ENCODE measurements at regions not wholly inside any gene's neighbourhood (a gene's known extent, or its start where the extent isn't known, plus 50 kb on each side); places are given as distances from the start of the nearest gene placed in this dataset.

DNA sequence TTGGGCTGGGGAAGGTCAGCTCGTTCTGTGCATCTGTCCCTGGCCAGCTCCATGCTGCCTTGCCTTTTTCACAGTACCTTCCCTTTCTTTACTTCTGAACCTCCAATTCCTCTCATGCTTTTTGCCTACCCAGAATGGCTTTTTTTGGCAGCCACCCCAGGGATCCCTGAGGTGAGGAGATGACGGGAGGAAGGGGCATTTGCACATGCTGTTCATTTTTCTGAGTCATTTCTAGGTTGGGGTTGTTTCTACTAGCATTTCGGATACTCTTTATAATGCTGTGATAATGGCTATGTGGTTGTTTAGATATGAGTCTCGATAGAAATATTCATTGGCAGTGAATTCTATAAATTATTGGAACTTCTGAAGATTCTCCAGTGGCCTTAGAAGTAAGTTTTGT is 415.1 kb upstream of the FZD8 start:
- Histone ChIP-seq H4K20me1 (ENCODE audit: insufficient read depth) (no peaks in the 10 kb centered on the region), H3K27ac (no peak overlapping the region), H3K4me2 (no peak overlapping the region), H2AFZ (ENCODE audit: low read depth) (no peak overlapping the region), H3K4me3 (IDR thresholded peaks at IDR 0.05; ENCODE audit: insufficient read depth, low read depth, low read length) (no peak overlapping the region), H3K4me1 (ENCODE audit: low read depth, poor library complexity, severe bottlenecking) (no peaks in the 10 kb centered on the region), H3K27me3 (ENCODE audit: insufficient read depth, low read depth) (no peaks in the 10 kb centered on the region), H3K36me3 (ENCODE audit: insufficient read depth) (no peaks in the 10 kb centered on the region), H3K79me2 (ENCODE audit: insufficient read depth, low read depth) (no peaks in the 10 kb centered on the region), H3K9ac (no peak overlapping the region)
- TF ChIP-seq, protein P1, sequence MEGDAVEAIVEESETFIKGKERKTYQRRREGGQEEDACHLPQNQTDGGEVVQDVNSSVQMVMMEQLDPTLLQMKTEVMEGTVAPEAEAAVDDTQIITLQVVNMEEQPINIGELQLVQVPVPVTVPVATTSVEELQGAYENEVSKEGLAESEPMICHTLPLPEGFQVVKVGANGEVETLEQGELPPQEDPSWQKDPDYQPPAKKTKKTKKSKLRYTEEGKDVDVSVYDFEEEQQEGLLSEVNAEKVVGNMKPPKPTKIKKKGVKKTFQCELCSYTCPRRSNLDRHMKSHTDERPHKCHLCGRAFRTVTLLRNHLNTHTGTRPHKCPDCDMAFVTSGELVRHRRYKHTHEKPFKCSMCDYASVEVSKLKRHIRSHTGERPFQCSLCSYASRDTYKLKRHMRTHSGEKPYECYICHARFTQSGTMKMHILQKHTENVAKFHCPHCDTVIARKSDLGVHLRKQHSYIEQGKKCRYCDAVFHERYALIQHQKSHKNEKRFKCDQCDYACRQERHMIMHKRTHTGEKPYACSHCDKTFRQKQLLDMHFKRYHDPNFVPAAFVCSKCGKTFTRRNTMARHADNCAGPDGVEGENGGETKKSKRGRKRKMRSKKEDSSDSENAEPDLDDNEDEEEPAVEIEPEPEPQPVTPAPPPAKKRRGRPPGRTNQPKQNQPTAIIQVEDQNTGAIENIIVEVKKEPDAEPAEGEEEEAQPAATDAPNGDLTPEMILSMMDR (conservative IDR thresholded peaks at IDR 0.05; ENCODE audit: low read depth, low read length): no peak

DNA sequence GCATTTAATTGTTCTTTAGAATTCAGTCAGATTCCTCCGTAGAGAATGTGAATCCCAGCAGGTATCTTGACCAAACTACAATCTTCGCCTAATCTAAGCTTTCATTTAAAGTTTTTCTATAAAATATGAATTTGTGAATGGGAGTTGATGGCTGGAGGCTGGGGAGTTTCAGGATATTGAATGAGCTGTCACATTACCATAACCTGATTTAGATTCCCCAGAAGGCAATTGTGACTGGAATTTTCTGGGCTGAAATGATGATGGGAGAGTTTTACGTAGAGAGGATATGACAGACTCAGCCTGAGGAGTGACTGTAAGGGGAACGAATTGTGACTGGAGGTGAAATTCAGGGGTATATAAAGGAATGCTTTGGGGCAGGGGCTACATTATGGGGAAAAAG is 411.7 kb upstream of the FZD8 start:
- TF ChIP-seq, protein P1 (conservative IDR thresholded peaks at IDR 0.05; ENCODE audit: low read depth, low read length): no peak
- Histone ChIP-seq H4K20me1 (ENCODE audit: insufficient read depth) (no peaks in the 10 kb centered on the region), H3K9ac (no peak overlapping the region), H3K36me3 (ENCODE audit: insufficient read depth) (no peaks in the 10 kb centered on the region), H3K79me2 (ENCODE audit: insufficient read depth, low read depth) (no peaks in the 10 kb centered on the region), H3K27me3 (ENCODE audit: insufficient read depth, low read depth) (no peaks in the 10 kb centered on the region), H3K4me3 (IDR thresholded peaks at IDR 0.05; ENCODE audit: insufficient read depth, low read depth, low read length) (no peak overlapping the region), H2AFZ (ENCODE audit: low read depth) (no peak overlapping the region), H3K4me2 (no peak overlapping the region), H3K4me1 (ENCODE audit: low read depth, poor library complexity, severe bottlenecking) (no peaks in the 10 kb centered on the region), H3K27ac (no peak overlapping the region)

DNA sequence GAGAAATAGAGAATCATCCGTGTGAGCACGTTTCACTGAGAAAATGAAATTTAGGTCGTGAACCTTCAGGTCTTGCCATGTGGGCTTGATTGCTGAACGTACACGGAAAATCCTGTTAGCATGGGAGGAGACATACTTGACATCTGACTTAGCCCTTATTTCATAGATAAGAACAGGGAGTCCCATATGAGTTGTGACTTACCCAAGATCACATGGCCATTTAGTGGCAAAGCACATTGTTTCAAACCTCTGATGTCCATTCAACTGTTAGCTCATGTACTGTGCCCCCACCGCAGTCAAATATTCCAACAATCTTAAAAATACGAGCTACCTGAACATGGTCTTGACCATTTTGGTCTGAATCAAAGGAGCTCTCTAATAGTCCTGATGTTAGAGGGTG is 411.2 kb upstream of the FZD8 start:
- H3K4me3 ChIP-seq (IDR thresholded peaks at IDR 0.05; ENCODE audit: insufficient read depth, low read depth, low read length): no peak overlapping the region
- H3K4me2 ChIP-seq: no peak overlapping the region
- TF ChIP-seq, protein P1 (conservative IDR thresholded peaks at IDR 0.05; ENCODE audit: low read depth, low read length): no peak

DNA sequence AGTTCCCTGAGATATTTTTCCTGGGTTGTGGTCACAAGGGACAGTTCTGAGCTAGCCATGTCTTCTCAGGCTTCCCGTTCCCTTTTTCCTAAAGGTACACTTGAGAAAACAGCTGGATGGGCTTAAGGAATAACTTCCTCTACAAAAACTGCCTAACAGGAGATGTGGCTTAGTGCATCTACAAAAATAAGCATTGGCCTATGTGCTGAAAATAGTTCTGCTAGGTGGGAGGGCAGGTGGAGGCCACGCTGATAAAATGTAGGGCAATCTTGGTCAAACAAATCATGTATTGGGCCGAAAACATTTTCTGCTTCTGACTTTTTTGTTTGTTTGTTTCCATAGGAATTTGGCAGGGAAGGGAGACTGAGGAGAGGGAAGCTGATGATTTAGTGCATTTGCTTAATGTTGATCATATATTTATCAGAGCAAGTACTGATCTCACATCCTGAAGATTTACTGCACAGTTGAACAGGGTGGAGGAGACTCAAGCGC is 409.4 kb upstream of the FZD8 start:
- H3K36me3 ChIP-seq (ENCODE audit: insufficient read depth): no peaks in the 10 kb centered on the region
- H4K20me1 ChIP-seq (ENCODE audit: insufficient read depth): no peaks in the 10 kb centered on the region
- H2AFZ ChIP-seq (ENCODE audit: low read depth): no peak overlapping the region
- H3K9ac ChIP-seq: no peak overlapping the region
- H3K79me2 ChIP-seq (ENCODE audit: insufficient read depth, low read depth): no peaks in the 10 kb centered on the region
- H3K27ac ChIP-seq: no peak overlapping the region
- no peaks in the 10 kb centered on the region for H3K27me3 ChIP-seq (ENCODE audit: insufficient read depth, low read depth)
- H3K4me2 ChIP-seq: no peak overlapping the region
- TF ChIP-seq, protein P1 (conservative IDR thresholded peaks at IDR 0.05; ENCODE audit: low read depth, low read length): no peak
- H3K4me1 ChIP-seq (ENCODE audit: low read depth, poor library complexity, severe bottlenecking): no peaks in the 10 kb centered on the region
- H3K4me3 ChIP-seq (IDR thresholded peaks at IDR 0.05; ENCODE audit: insufficient read depth, low read depth, low read length): no peak overlapping the region

More for the DNA sequence above, 411.2 kb upstream of the FZD8 start:
- Histone ChIP-seq H4K20me1 (ENCODE audit: insufficient read depth) (no peaks in the 10 kb centered on the region), H3K9ac (no peak overlapping the region), H3K4me1 (ENCODE audit: low read depth, poor library complexity, severe bottlenecking) (no peaks in the 10 kb centered on the region), H2AFZ (ENCODE audit: low read depth) (no peak overlapping the region), H3K36me3 (ENCODE audit: insufficient read depth) (no peaks in the 10 kb centered on the region), H3K27me3 (ENCODE audit: insufficient read depth, low read depth) (no peaks in the 10 kb centered on the region), H3K27ac (no peak overlapping the region), H3K79me2 (ENCODE audit: insufficient read depth, low read depth) (no peaks in the 10 kb centered on the region)

Data from KMS-11 (cell line).